ENCODE measurements at regions not wholly inside any gene's neighbourhood (a gene's known extent, or its start where the extent isn't known, plus 50 kb on each side); places are given as distances from the start of the nearest gene placed in this dataset.
"Not testable (repeated sequence)": the region's sequence is repeated elsewhere in the genome, so short reads cannot be mapped to it uniquely, and the experiment has no call there.

GRCh38 chr17:45592433-45592923, 102.0 kb upstream of the PLEKHM1 start:
- DNase-seq, result peak; percentile 78

- not testable (repeated sequence) for DNase-seq
These were observed 105.8 kb upstream of the PLEKHM1 start for GRCh38 chr17:45596347-45596746.

GRCh38 chr17:45600052-45601012, 109.8 kb upstream of the PLEKHM1 start:
- not testable (repeated sequence) for DNase-seq

- DNase-seq, result not testable (repeated sequence)
These were observed 110.5 kb upstream of the PLEKHM1 start for GRCh38 chr17:45601013-45601412.

GRCh38 chr17:45601605-45602539, 111.4 kb upstream of the PLEKHM1 start:
- not testable (repeated sequence) for DNase-seq

GRCh38 chr17:45605751-45606150, 115.2 kb upstream of the PLEKHM1 start:
- DNase-seq, result not testable (repeated sequence)

GRCh38 chr17:45619984-45620405, 129.5 kb upstream of the PLEKHM1 start:
- DNase-seq, result peak; percentile 87

GRCh38 chr17:45620468-45620867, 129.9 kb upstream of the PLEKHM1 start:
- DNase-seq, result not testable (repeated sequence)

GRCh38 chr17:45621087-45621486, 130.6 kb upstream of the PLEKHM1 start:
- DNase-seq, result not testable (repeated sequence)

GRCh38 chr17:45622295-45622694, 131.8 kb upstream of the PLEKHM1 start:
- not testable (repeated sequence) for DNase-seq

GRCh38 chr17:45628019-45628418, 137.5 kb upstream of the PLEKHM1 start:
- no peak for DNase-seq

GRCh38 chr17:45631941-45632340, 141.4 kb upstream of the PLEKHM1 start:
- DNase-seq, result no peak

- DNase-seq, result no peak
These were observed 144.7 kb upstream of the CRHR1 start for GRCh38 chr17:45639297-45639849.

GRCh38 chr17:45640141-45640850, 143.8 kb upstream of the CRHR1 start:
- peak; percentile 61 for DNase-seq

GRCh38 chr17:45641541-45641940, 142.6 kb upstream of the CRHR1 start:
- DNase-seq, result no peak

- DNase-seq, result no peak
These were observed 140.5 kb upstream of the CRHR1 start for GRCh38 chr17:45643591-45643990.

GRCh38 chr17:45644637-45645036, 139.5 kb upstream of the CRHR1 start:
- DNase-seq, result not testable (repeated sequence)

GRCh38 chr17:45645330-45645729, 138.8 kb upstream of the CRHR1 start:
- no peak for DNase-seq

- no peak for DNase-seq
These were observed 137.7 kb upstream of the CRHR1 start for GRCh38 chr17:45646288-45646988.

GRCh38 chr17:45648642-45649041, 135.5 kb upstream of the CRHR1 start:
- DNase-seq, result no peak

GRCh38 chr17:45649796-45650195, 134.3 kb upstream of the CRHR1 start:
- DNase-seq, result no peak
